Liver (tissue), 8 donors: ENCODE measurements at regions not wholly inside any gene's neighbourhood (a gene's known extent, or its start where the extent isn't known, plus 50 kb on each side); places are given as distances from the start of the nearest gene placed in this dataset.

Experiments
- DNase-seq: peaks from one replicate; pipeline ENCODE4 v3.0.0-alpha.2; 2017; ENCODE audit warnings: low spot score
- H3K27ac ChIP-seq, 2 donors: one replicate each; pipeline ENCODE4 v1.7.0; 2013; ENCODE audit warnings: inconsistent platforms in 2 of 2, low read length in 2 of 2, control low read depth in 1 of 2, low read depth in 1 of 2, mild to moderate bottlenecking in 1 of 2
- H3K27me3 ChIP-seq, 4 donors: one replicate each; pipeline versions ENCODE4 v1.6.1 to v1.7.0; 2013; ENCODE audit warnings: low read length in 3 of 4, inconsistent platforms in 1 of 4, mild to moderate bottlenecking in 1 of 4, moderate library complexity in 1 of 4; ENCODE audit not compliant: control insufficient read depth in 4 of 4, insufficient read depth in 4 of 4
- H3K36me3 ChIP-seq, 4 donors: one replicate each; pipeline versions ENCODE4 v1.6.1 to v1.7.0; 2013; ENCODE audit warnings: low read length in 3 of 4, mild to moderate bottlenecking in 3 of 4, low read depth in 1 of 4, moderate library complexity in 1 of 4; ENCODE audit not compliant: control insufficient read depth in 4 of 4, insufficient read depth in 3 of 4
- H3K4me1 ChIP-seq, 4 donors: one replicate each; pipeline versions ENCODE4 v1.6.1 to v1.7.0; 2013; ENCODE audit warnings: low read length in 3 of 4, mild to moderate bottlenecking in 3 of 4, moderate library complexity in 1 of 4; ENCODE audit not compliant: control insufficient read depth in 4 of 4, insufficient read depth in 4 of 4
- H3K4me3 ChIP-seq, 3 donors: one replicate each; pipeline versions ENCODE4 v1.6.1 to v1.7.0; 2013; ENCODE audit warnings: low read length in 3 of 3, control low read depth in 1 of 3, low read depth in 1 of 3, mild to moderate bottlenecking in 1 of 3
- H3K9ac ChIP-seq, 2 donors: one replicate each; pipeline ENCODE4 v1.7.0; 2013; ENCODE audit warnings: low read length in 2 of 2, mild to moderate bottlenecking in 2 of 2, moderate library complexity in 2 of 2, control low read depth in 1 of 2, low read depth in 1 of 2
- H3K9me3 ChIP-seq, 4 donors: one replicate each; pipeline versions ENCODE4 v1.6.1 to v1.7.0; 2013; ENCODE audit warnings: low read length in 3 of 4; ENCODE audit not compliant: control insufficient read depth in 4 of 4
- CTCF ChIP-seq: fragments of 150-350 bp; IDR thresholded peaks from 2 replicates; pipeline ENCODE4 v1.5.1; 2017; ENCODE audit warnings: improper control_type of control experiment, low read depth, low read length; ENCODE audit not compliant: missing input control
- EGR1 ChIP-seq, 2 donors: IDR thresholded peaks; 2 replicates each; pipeline ENCODE4 v1.6.1; 2016 to 2018; ENCODE audit warnings: antibody characterized with exemption in 2 of 2, low read depth in 2 of 2
- FOXA1 ChIP-seq: IDR thresholded peaks from 2 replicates; pipeline ENCODE4 v1.6.1; 2016; ENCODE audit warnings: antibody characterized with exemption
- FOXA2 ChIP-seq: IDR thresholded peaks from 2 replicates; pipeline ENCODE4 v1.6.1; 2016; ENCODE audit warnings: antibody characterized with exemption
- GABPA ChIP-seq, 2 donors: IDR thresholded peaks in 1 of 2; conservative IDR thresholded peaks in 1 of 2; 2 replicates each; pipeline ENCODE4 v1.6.1; 2016; ENCODE audit warnings: antibody characterized with exemption in 2 of 2, mild to moderate bottlenecking in 1 of 2, moderate library complexity in 1 of 2
- HNF4A ChIP-seq, 2 donors: conservative IDR thresholded peaks; 2 replicates each; pipeline ENCODE4 v1.6.1; 2016; ENCODE audit warnings: antibody characterized with exemption in 2 of 2, mild to moderate bottlenecking in 2 of 2
- HNF4G ChIP-seq: IDR thresholded peaks from 2 replicates; pipeline ENCODE4 v1.6.1; 2016; ENCODE audit warnings: antibody characterized with exemption
- JUND ChIP-seq, 2 donors: IDR thresholded peaks; 2 replicates each; pipeline ENCODE4 v1.6.1; 2016; ENCODE audit warnings: antibody characterized with exemption in 2 of 2
- NR2F2 ChIP-seq: IDR thresholded peaks from 2 replicates; pipeline ENCODE4 v1.6.1; 2016; ENCODE audit warnings: antibody characterized with exemption
- RAD21 ChIP-seq, 2 donors: IDR thresholded peaks; 2 replicates each; pipeline ENCODE4 v1.6.1; 2016; ENCODE audit warnings: antibody characterized with exemption in 2 of 2, mild to moderate bottlenecking in 2 of 2
- RXRA ChIP-seq, 2 donors: IDR thresholded peaks; 2 replicates each; pipeline ENCODE4 v1.6.1; 2017 to 2018; ENCODE audit warnings: antibody characterized with exemption in 2 of 2, mild to moderate bottlenecking in 1 of 2
- SP1 ChIP-seq: IDR thresholded peaks from 2 replicates; pipeline ENCODE4 v1.6.1; 2018; ENCODE audit warnings: antibody characterized with exemption, mild to moderate bottlenecking
- WGBS: extraction: QIAGEN DNeasy Blood & Tissue Kit; methylation state at CpG from one replicate; pipeline ENCODE4 v1.1.7; 2013; 5-methylcytosine and 5-hydroxymethylcytosine counted together
- TF ChIP-seq, protein P1 (sequence below): IDR thresholded peaks from 2 replicates; pipeline ENCODE4 v1.6.1; 2016; ENCODE audit warnings: antibody characterized with exemption
- TF ChIP-seq, protein P2 (sequence below): IDR thresholded peaks from 2 replicates; pipeline ENCODE4 v1.6.1; 2016; ENCODE audit warnings: antibody characterized with exemption
- donor health status: healthy.
- donor health status: healthy.
- donor health status: healthy.
- donor health status: healthy.
- donor health status: healthy.

DNA sequence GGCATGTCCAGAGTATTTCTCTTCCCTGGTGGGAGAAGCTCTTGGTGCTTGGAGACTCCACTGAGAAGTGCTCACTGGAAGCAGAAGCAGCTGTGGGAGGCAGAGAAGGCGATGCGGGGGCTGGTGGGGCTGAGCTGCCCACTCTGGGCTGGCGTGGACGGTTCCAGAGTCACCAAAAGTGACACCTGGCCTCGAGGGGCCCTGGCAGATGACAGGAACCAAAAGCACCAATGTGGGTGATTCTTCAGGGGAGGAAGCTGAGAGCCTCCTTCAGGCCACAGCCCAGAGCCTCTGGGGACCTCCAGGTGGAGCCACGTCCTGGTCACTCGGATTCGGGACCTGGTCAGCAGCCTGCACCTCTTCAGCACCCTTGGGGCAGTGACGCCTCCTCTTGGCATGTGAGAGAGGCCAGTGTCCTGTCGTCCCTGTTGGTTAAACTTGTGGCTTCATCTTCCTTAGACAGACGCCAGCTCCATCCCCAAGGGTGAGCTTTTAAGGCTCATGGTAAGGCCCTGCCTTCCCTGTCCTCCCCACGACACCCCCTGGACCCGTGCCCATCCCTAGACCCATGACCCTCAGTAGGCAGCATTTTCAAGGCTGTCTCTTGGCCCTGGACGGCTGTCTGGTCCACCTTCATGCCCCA, 78.7 kb upstream of the IRX4 start:
- no peak for DNase-seq
- Histone ChIP-seq H3K27ac (no peak overlapping the region), H3K36me3 (no peaks in the 10 kb centered on the region), H3K4me1 (no peaks in the 10 kb centered on the region), H3K27me3 (peaks cover 0 to under 1% (median 0%) of the 10 kb centered on the region in 4 donors), H3K9me3 (peaks cover 0 to 3% (median 0%) of the 10 kb centered on the region in 4 donors), H3K4me3 (no peak overlapping the region), H3K9ac (no peak overlapping the region)
- 73% methylated on average over 14 of the region's 14 CpGs for WGBS
- TF ChIP-seq JUND (IDR thresholded peaks at IDR 0.05) (no peak), SP1 (no peak), HNF4A (conservative IDR thresholded peaks at IDR 0.05) (no peak), GABPA (IDR thresholded peaks at IDR 0.05 in 1 of 2, conservative IDR thresholded peaks at IDR 0.05 in 1 of 2) (no peak), RAD21 (IDR thresholded peaks at IDR 0.05) (no peak), RXRA (IDR thresholded peaks at IDR 0.05) (no peak), FOXA1 (no peak), NR2F2 (no peak)

- Histone ChIP-seq H3K9ac (no peak overlapping the region), H3K27me3 (no peaks in the 10 kb centered on the region), H3K36me3 (no peaks in the 10 kb centered on the region), H3K9me3 (peaks cover 0 to 3% (median 0%) of the 10 kb centered on the region in 4 donors), H3K4me3 (no peak overlapping the region), H3K27ac (no peak overlapping the region), H3K4me1 (no peaks in the 10 kb centered on the region)
- DNase-seq: no peak
- WGBS: 93% methylated on average over 8 of the region's 8 CpGs
- TF ChIP-seq, protein P1, sequence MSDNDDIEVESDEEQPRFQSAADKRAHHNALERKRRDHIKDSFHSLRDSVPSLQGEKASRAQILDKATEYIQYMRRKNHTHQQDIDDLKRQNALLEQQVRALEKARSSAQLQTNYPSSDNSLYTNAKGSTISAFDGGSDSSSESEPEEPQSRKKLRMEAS: no peak
- TF ChIP-seq CTCF (no peak), EGR1 (IDR thresholded peaks at IDR 0.05; ENCODE audit: low read depth in 2 of 2) (no peak), FOXA2 (no peak), GABPA (IDR thresholded peaks at IDR 0.05 in 1 of 2, conservative IDR thresholded peaks at IDR 0.05 in 1 of 2) (no peak), FOXA1 (no peak)
- TF ChIP-seq, protein P2, sequence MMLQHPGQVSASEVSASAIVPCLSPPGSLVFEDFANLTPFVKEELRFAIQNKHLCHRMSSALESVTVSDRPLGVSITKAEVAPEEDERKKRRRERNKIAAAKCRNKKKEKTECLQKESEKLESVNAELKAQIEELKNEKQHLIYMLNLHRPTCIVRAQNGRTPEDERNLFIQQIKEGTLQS: no peak
These were observed 78.0 kb upstream of the IRX4 start for GRCh38 chr5:1960595-1961303.

DNA sequence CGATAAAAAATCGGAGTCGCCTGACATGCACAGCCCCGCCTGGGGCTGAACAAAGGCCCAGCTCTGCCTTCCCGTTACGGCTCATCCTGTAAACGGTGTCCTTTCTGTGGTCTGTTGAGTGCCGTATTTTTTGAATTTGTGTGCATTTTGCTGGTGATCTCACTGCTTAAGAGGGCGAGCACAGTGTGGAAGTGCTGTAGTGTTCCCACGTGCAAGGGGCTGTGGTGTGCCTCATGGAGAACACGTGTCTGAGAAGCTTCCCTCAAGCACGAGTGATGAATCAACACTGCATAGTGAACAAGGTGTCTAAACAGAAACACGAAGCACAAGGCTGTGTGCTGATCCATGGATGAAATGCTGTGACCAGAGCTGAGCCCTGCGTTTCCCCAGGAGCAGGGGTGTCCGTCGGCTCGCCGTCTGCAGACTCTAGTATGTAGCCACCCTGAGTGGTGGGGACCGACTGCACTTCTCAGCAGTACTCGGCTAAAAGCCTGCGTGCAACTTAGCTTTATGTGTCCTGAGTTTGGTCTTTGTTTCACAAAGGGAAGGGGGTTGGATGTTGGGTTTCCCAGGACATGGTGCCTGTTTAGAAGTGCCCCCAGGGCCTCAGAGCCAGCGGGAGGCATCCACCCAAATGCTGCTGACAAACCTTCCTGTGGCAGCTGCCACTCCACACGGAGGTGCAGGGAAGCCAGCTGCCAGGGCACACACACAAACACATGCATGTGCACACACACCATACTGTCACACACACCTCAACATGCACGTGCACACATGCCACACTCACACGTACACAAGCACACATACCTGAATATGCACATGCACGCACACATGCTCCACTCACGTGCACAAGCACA, 77.2 kb upstream of the IRX4 start:
- TF ChIP-seq RAD21 (IDR thresholded peaks at IDR 0.05) (no peak), HNF4A (conservative IDR thresholded peaks at IDR 0.05) (no peak), RXRA (IDR thresholded peaks at IDR 0.05) (no peak), HNF4G (no peak)
- TF ChIP-seq, protein P1: no peak
- Histone ChIP-seq H3K9ac (no peak overlapping the region), H3K27me3 (no peaks in the 10 kb centered on the region), H3K4me3 (no peak overlapping the region), H3K36me3 (no peaks in the 10 kb centered on the region), H3K27ac (no peak overlapping the region), H3K4me1 (no peaks in the 10 kb centered on the region), H3K9me3 (peaks cover 0 to 3% (median 0%) of the 10 kb centered on the region in 4 donors)
- 84% methylated on average over 27 of the region's 27 CpGs for WGBS
- no peak for DNase-seq
